PC-3 (cell line): ENCODE measurements at regions not wholly inside any gene's neighbourhood (a gene's known extent, or its start where the extent isn't known, plus 50 kb on each side); places are given as distances from the start of the nearest gene placed in this dataset.

Source experiments
- EZH2 ChIP-seq: fragments of 300-600 bp; sonication (generic); IDR thresholded peaks from one replicate; pipeline ENCODE4 v1.6.1; 2017; ENCODE audit warnings: antibody characterized with exemption, mild to moderate bottlenecking, low read length; ENCODE audit not compliant: unreplicated experiment
- EZH2phosphoT487 ChIP-seq: fragments of 300-600 bp; sonication (generic); IDR thresholded peaks from 2 replicates; pipeline ENCODE4 v1.6.1; 2018; ENCODE audit warnings: mild to moderate bottlenecking, antibody characterized with exemption, low read length, borderline replicate concordance
- TF ChIP-seq, protein P1 (sequence below): fragments of 300-600 bp; sonication (generic); conservative IDR thresholded peaks from 2 replicates; pipeline ENCODE4 v1.5.1; 2017; ENCODE audit warnings: antibody characterized with exemption, low read depth, mild to moderate bottlenecking, low read length

DNA sequence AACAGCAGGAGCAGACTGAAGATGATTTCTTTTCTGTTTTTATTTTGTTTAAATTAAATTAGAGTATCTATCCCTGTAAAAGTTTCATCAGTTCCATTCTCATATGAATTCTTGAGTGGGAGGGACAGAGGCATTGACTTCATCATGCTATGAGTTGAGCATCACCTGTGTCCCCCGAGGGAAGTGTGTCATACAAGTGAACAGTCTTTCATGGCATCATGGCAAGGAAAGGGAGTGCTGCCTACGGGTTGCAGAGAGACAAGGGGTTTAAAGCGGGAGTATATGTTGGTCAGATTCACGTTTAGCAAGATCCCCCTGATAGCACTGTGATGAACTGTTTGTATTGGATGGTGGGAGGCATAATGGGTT is 52.7 kb upstream of the HIF1A start:
- TF ChIP-seq EZH2 (no peak), EZH2phosphoT487 (no peak)
- TF ChIP-seq, protein P1, sequence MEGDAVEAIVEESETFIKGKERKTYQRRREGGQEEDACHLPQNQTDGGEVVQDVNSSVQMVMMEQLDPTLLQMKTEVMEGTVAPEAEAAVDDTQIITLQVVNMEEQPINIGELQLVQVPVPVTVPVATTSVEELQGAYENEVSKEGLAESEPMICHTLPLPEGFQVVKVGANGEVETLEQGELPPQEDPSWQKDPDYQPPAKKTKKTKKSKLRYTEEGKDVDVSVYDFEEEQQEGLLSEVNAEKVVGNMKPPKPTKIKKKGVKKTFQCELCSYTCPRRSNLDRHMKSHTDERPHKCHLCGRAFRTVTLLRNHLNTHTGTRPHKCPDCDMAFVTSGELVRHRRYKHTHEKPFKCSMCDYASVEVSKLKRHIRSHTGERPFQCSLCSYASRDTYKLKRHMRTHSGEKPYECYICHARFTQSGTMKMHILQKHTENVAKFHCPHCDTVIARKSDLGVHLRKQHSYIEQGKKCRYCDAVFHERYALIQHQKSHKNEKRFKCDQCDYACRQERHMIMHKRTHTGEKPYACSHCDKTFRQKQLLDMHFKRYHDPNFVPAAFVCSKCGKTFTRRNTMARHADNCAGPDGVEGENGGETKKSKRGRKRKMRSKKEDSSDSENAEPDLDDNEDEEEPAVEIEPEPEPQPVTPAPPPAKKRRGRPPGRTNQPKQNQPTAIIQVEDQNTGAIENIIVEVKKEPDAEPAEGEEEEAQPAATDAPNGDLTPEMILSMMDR = no peak
